ENCODE measurements at regions not wholly inside any gene's neighbourhood (a gene's known extent, or its start where the extent isn't known, plus 50 kb on each side); places are given as distances from the start of the nearest gene placed in this dataset.

DNA sequence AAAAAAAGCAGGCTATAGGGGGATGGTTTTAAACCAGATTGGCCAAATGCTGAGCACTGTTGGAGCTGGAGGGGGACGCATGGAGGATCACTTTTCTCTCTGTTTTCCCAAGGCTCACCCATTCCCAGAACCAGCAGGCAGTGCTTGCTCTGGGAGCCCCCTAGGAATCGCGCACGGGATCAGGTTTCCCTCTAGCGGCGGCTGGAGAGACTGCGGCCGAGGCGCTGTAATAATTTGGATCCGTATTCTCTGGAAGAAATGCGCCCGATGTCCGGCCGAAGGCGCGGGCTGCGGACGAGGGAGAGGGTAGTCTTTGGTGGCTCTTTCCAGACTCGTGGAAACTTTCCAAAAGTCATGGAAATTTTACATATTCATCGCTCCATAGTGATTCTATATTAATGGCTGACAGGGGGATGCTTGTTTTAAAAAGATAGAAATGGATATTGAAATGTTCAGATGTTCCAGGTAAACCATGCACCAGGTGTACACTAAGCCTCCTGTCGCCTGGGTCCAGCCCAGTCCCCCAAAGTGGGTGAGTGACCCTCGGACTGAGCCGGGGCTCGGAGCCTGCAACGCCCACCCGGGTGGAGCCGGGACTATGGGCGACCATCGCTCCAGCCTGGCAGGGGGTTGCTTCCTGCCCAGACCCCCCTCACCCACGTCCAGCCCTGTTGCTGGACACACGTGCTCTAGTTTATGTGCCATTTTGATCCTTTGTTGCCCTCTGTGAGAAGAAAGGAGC, 78.7 kb upstream of the PHACTR3 start:
- DNase-seq, result peak in 1 of 2 donors; percentile 19
- Mint-ChIP-seq H3K27ac (no peak overlapping the region), H3K4me3 (no peak overlapping the region), H3K4me1 (no peaks in the 10 kb centered on the region), H3K36me3 (no peaks in the 10 kb centered on the region), H3K9me3 (no peaks in the 10 kb centered on the region), H3K27me3 (ENCODE audit: low read depth in 2 of 2) (peaks cover 50 to 76% of the 10 kb centered on the region in 2 donors)
- no peak overlapping the region for H3K4me3 ChIP-seq (ENCODE audit: low read length)
- WGBS (ENCODE audit: insufficient coverage), result 21% methylated on average over 30 of the region's 31 CpGs
- H3K27ac ChIP-seq (ENCODE audit: low read length), result no peak overlapping the region
- H3K27me3 ChIP-seq (ENCODE audit: control insufficient read depth, insufficient read depth, low read length), result peaks cover 5% of the 10 kb centered on the region
- peak; percentile 41 for TF ChIP-seq CTCF (IDR thresholded peaks at IDR 0.05)
- intact Hi-C loops (cut with micrococcal nuclease), result no loop called here
- no peaks in the 10 kb centered on the region for H3K36me3 ChIP-seq (ENCODE audit: control insufficient read depth, insufficient read depth, low read length)
- H3K4me1 ChIP-seq (ENCODE audit: control insufficient read depth, insufficient read depth, low read length), result no peaks in the 10 kb centered on the region
- no peaks in the 10 kb centered on the region for H3K9me3 ChIP-seq (ENCODE audit: control insufficient read depth, insufficient read depth, low read length)
- peak in 1 of 3 donors; percentile 52 for ATAC-seq

- Histone ChIP-seq H3K27ac (ENCODE audit: low read length) (no peak overlapping the region), H3K27me3 (ENCODE audit: control insufficient read depth, insufficient read depth, low read length) (peaks cover 5% of the 10 kb centered on the region), H3K9me3 (ENCODE audit: control insufficient read depth, insufficient read depth, low read length) (no peaks in the 10 kb centered on the region), H3K36me3 (ENCODE audit: control insufficient read depth, insufficient read depth, low read length) (no peaks in the 10 kb centered on the region), H3K4me1 (ENCODE audit: control insufficient read depth, insufficient read depth, low read length) (no peaks in the 10 kb centered on the region), H3K4me3 (ENCODE audit: low read length) (no peak overlapping the region)
- Mint-ChIP-seq H3K4me1 (no peaks in the 10 kb centered on the region), H3K27me3 (ENCODE audit: low read depth in 2 of 2) (peaks cover 50 to 81% of the 10 kb centered on the region in 2 donors), H3K27ac (no peak overlapping the region), H3K4me3 (no peak overlapping the region), H3K9me3 (no peaks in the 10 kb centered on the region), H3K36me3 (no peaks in the 10 kb centered on the region)
- ATAC-seq (peak in 1 of 3 donors; percentile 27), DNase-seq (no peak)
- intact Hi-C loops (cut with micrococcal nuclease), result no loop called here
- no peak for TF ChIP-seq CTCF (IDR thresholded peaks at IDR 0.05)
- WGBS (ENCODE audit: insufficient coverage), result 58% methylated on average over 17 of the region's 18 CpGs
These were observed 77.8 kb upstream of the PHACTR3 start for GRCh38 chr20:59526242-59527225.

DNA sequence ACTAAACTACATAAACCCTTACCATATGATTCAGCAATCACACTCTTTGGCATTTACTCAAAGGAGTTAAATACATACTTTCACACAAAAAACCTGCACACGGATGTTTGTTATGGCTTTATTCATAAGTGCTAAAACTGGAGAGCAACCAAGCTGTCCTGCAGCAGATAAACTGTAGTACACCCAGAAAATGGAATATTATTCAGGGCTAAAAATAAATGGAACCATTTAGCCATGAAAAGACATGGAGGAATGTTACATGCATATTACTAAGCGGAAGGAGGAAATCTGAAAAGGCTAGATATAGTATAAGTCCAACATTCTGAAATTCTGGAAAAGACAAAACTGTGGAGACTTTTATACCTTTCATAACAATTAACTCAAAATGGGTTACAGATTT, 73.6 kb upstream of the PHACTR3 start:
- H3K27me3 ChIP-seq (ENCODE audit: control insufficient read depth, insufficient read depth, low read length), result peaks cover 5% of the 10 kb centered on the region
- H3K4me3 ChIP-seq (ENCODE audit: low read length), result no peak overlapping the region
- DNase-seq (no peak), ATAC-seq (no peak)
- WGBS (ENCODE audit: insufficient coverage), result 92% methylated on average over 2 of the region's 2 CpGs
- Mint-ChIP-seq H3K4me3 (no peak overlapping the region), H3K36me3 (no peaks in the 10 kb centered on the region), H3K27me3 (ENCODE audit: low read depth in 2 of 2) (peaks cover 21 to 41% of the 10 kb centered on the region in 2 donors), H3K27ac (no peak overlapping the region), H3K9me3 (no peaks in the 10 kb centered on the region), H3K4me1 (no peaks in the 10 kb centered on the region)
- intact Hi-C loops (cut with micrococcal nuclease), result no loop called here
- no peak overlapping the region for H3K27ac ChIP-seq (ENCODE audit: low read length)
- H3K4me1 ChIP-seq (ENCODE audit: control insufficient read depth, insufficient read depth, low read length), result no peaks in the 10 kb centered on the region
- no peak for TF ChIP-seq CTCF (IDR thresholded peaks at IDR 0.05)
- no peaks in the 10 kb centered on the region for H3K36me3 ChIP-seq (ENCODE audit: control insufficient read depth, insufficient read depth, low read length)
- no peaks in the 10 kb centered on the region for H3K9me3 ChIP-seq (ENCODE audit: control insufficient read depth, insufficient read depth, low read length)

Measured in natural killer cell (primary cell).